Loucy (cell line): ENCODE measurements at regions not wholly inside any gene's neighbourhood (a gene's known extent, or its start where the extent isn't known, plus 50 kb on each side); places are given as distances from the start of the nearest gene placed in this dataset.

Experiments used
- H2AFZ ChIP-seq: fragments of 200-600 bp; sonication (generic); 2 replicates; pipeline ENCODE4 v1.6.0; 2016; ENCODE audit warnings: antibody characterized with exemption, mild to moderate bottlenecking, low read length, moderate library complexity
- H3F3A ChIP-seq: fragments of 200-600 bp; 2 replicates; pipeline ENCODE4 v1.6.0; 2016; ENCODE audit warnings: antibody characterized with exemption, low read depth, mild to moderate bottlenecking
- H3K27me3 ChIP-seq: fragments of 200-600 bp; sonication (generic); 2 replicates; pipeline ENCODE4 v1.6.1; 2014; ENCODE audit warnings: low read length, mild to moderate bottlenecking; ENCODE audit not compliant: insufficient read depth, poor library complexity, severe bottlenecking
- H3K36me3 ChIP-seq: fragments of 200-600 bp; sonication (generic); 2 replicates; pipeline ENCODE4 v1.6.1; 2016; ENCODE audit warnings: low read length; ENCODE audit not compliant: insufficient read depth
- H3K4me1 ChIP-seq: fragments of 200-600 bp; sonication (generic); 2 replicates; pipeline ENCODE4 v1.5.1; 2014; ENCODE audit warnings: low read length, mild to moderate bottlenecking; ENCODE audit not compliant: insufficient read depth, poor library complexity, severe bottlenecking
- H3K4me2 ChIP-seq: fragments of 200-600 bp; sonication (generic); 2 replicates; pipeline ENCODE4 v1.6.0; 2014; ENCODE audit warnings: antibody characterized with exemption, low read length, low read depth, mild to moderate bottlenecking; ENCODE audit not compliant: poor library complexity, severe bottlenecking
- H3K4me3 ChIP-seq: fragments of 200-600 bp; sonication (generic); 2 replicates; pipeline ENCODE4 v1.5.1; 2014; ENCODE audit warnings: low read length, mild to moderate bottlenecking, mixed read lengths; ENCODE audit not compliant: poor library complexity, severe bottlenecking
- H3K79me2 ChIP-seq: fragments of 200-600 bp; sonication (generic); 2 replicates; pipeline ENCODE4 v1.6.1; 2014; ENCODE audit warnings: low read length; ENCODE audit not compliant: insufficient read depth
- H3K9ac ChIP-seq: fragments of 200-600 bp; sonication (generic); 2 replicates; pipeline ENCODE4 v1.6.0; 2014; ENCODE audit warnings: mild to moderate bottlenecking, low read depth, low read length, moderate library complexity; ENCODE audit not compliant: poor library complexity, severe bottlenecking
- H3K9me2 ChIP-seq: fragments of 200-600 bp; sonication (generic); replicated peaks from 2 replicates; pipeline ENCODE4 v1.6.1; 2016; ENCODE audit warnings: low read depth, low read length, mixed read lengths
- H3K9me3 ChIP-seq: fragments of 200-600 bp; sonication (generic); 2 replicates; pipeline ENCODE4 v1.6.1; 2014; ENCODE audit warnings: mild to moderate bottlenecking, antibody characterized with exemption, low read length, low read depth; ENCODE audit not compliant: insufficient read depth
- H4K20me1 ChIP-seq: fragments of 200-600 bp; sonication (generic); 2 replicates; pipeline ENCODE4 v1.6.0; 2014; ENCODE audit warnings: antibody characterized with exemption, low read length, mild to moderate bottlenecking; ENCODE audit not compliant: insufficient read depth, poor library complexity, severe bottlenecking
- CTCF ChIP-seq: fragments of 200-600 bp; sonication (generic); conservative IDR thresholded peaks from 2 replicates; pipeline ENCODE4 v1.5.1; 2014; ENCODE audit warnings: mild to moderate bottlenecking, antibody characterized with exemption, low read length
- EZH2phosphoT487 ChIP-seq: fragments of 200-600 bp; IDR thresholded peaks from 2 replicates; pipeline ENCODE4 v1.6.1; 2018; ENCODE audit warnings: antibody characterized with exemption, mild to moderate bottlenecking, moderate library complexity, borderline replicate concordance

- no peak overlapping the region for H3K4me2 ChIP-seq
- H3K9me2 ChIP-seq, result no peaks in the 10 kb centered on the region
- H3K4me3 ChIP-seq, result no peak overlapping the region
- H3F3A ChIP-seq, result no peaks in the 10 kb centered on the region
- H3K4me1 ChIP-seq, result no peaks in the 10 kb centered on the region
- no peak overlapping the region for H3K9ac ChIP-seq
- H3K79me2 ChIP-seq, result no peaks in the 10 kb centered on the region
- H4K20me1 ChIP-seq, result no peaks in the 10 kb centered on the region
- H3K27me3 ChIP-seq, result no peaks in the 10 kb centered on the region
- H2AFZ ChIP-seq, result no peak overlapping the region
- H3K9me3 ChIP-seq, result no peaks in the 10 kb centered on the region
- H3K36me3 ChIP-seq, result no peaks in the 10 kb centered on the region
- TF ChIP-seq CTCF, result no peak
- no peak for TF ChIP-seq EZH2phosphoT487
These were observed 234.9 kb upstream of the SESN3 start for GRCh38 chr11:95465887-95466286.

- Histone ChIP-seq H3K9me2 (no peaks in the 10 kb centered on the region), H3K79me2 (no peaks in the 10 kb centered on the region), H3K4me2 (no peak overlapping the region), H3K9ac (no peak overlapping the region), H4K20me1 (no peaks in the 10 kb centered on the region), H3K36me3 (no peaks in the 10 kb centered on the region), H2AFZ (no peak overlapping the region), H3K4me3 (no peak overlapping the region), H3K27me3 (no peaks in the 10 kb centered on the region), H3F3A (no peaks in the 10 kb centered on the region), H3K9me3 (no peaks in the 10 kb centered on the region), H3K4me1 (no peaks in the 10 kb centered on the region)
- TF ChIP-seq EZH2phosphoT487 (no peak), CTCF (no peak)
These were observed 230.9 kb upstream of the SESN3 start for GRCh38 chr11:95461858-95462257.

- Histone ChIP-seq H3K27me3 (no peaks in the 10 kb centered on the region), H2AFZ (no peak overlapping the region), H3K9me3 (no peaks in the 10 kb centered on the region), H3K9ac (no peak overlapping the region), H3K4me2 (no peak overlapping the region), H3K4me3 (no peak overlapping the region), H3K36me3 (no peaks in the 10 kb centered on the region), H3K4me1 (no peaks in the 10 kb centered on the region), H4K20me1 (no peaks in the 10 kb centered on the region), H3K9me2 (no peaks in the 10 kb centered on the region), H3F3A (no peaks in the 10 kb centered on the region), H3K79me2 (no peaks in the 10 kb centered on the region)
- TF ChIP-seq CTCF, result no peak
- no peak for TF ChIP-seq EZH2phosphoT487
These were observed 230.3 kb upstream of the SESN3 start for GRCh38 chr11:95461348-95461747.
